Hepatocyte (in vitro differentiated cells): ENCODE measurements at regions not wholly inside any gene's neighbourhood (a gene's known extent, or its start where the extent isn't known, plus 50 kb on each side); places are given as distances from the start of the nearest gene placed in this dataset.
"Not testable (repeated sequence)": the region's sequence is repeated elsewhere in the genome, so short reads cannot be mapped to it uniquely, and the experiment has no call there.

ENCODE experiments used
- CTCF ChIP-seq: fragments of 200-600 bp; sonication (generic); IDR thresholded peaks from 2 replicates; pipeline ENCODE4 v1.5.1; 2016; ENCODE audit warnings: antibody characterized with exemption, mild to moderate bottlenecking; ENCODE audit not compliant: poor library complexity
- EZH2 ChIP-seq: fragments of 200-600 bp; sonication (generic); IDR thresholded peaks from 2 replicates; pipeline ENCODE4 v1.6.1; 2016; ENCODE audit warnings: antibody characterized with exemption, mild to moderate bottlenecking, borderline replicate concordance

DNA sequence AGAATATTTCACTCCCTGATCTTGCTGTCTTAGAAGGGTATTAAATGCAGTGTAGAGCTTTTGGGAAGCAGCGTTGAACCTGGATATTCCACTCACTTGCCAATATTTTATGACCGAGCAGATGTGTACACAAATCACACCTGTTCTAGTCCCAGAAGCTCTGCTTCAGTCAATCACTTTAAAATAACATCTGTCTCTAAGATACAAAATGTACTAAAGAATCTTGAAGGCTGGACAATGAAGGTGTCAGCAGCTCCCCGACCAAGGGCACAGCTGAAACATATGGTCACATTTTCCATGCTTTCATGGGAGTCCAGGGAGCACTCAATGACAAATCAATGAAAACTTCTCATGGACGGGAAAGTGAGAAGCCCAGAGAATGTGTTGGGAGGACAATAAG, 668.3 kb downstream of the PRIM2 start:
- not testable (repeated sequence) for TF ChIP-seq CTCF, EZH2
